ENCODE measurements at regions not wholly inside any gene's neighbourhood (a gene's known extent, or its start where the extent isn't known, plus 50 kb on each side); places are given as distances from the start of the nearest gene placed in this dataset.

DNA sequence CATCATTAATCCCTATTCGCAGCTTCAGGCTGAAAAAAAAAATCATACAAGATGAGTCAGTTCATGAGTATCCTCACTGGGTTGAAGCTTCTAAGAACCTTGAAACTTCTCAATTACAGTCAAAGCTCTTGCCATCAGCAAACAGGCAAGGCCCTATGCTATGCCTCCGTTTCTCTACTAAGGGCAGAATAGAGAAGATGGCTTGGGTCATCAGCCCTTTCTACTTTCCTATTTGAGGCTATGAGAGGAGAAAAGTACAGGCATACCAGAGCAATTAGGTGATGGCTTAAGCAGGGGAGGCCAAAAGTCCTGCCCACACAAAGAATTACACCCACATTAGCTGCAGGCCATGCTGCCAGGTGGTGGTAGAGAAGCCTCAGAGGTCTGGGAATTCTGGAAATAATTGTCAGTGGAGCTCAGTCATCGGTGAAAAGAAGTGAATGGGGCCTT is 89.0 kb downstream of the MRPL46 start:
- intact Hi-C loops (cut with DNase I) = no loop called here
- no peak for TF ChIP-seq CTCF (IDR thresholded peaks at IDR 0.05)
- DNase-seq (no peak), ATAC-seq (no peak)
- no peak overlapping the region for H3K4me3 ChIP-seq
- no peaks in the 10 kb centered on the region for H3K36me3 ChIP-seq
- H3K27ac ChIP-seq = no peak overlapping the region
- peaks cover 7% of the 10 kb centered on the region for H3K27me3 ChIP-seq (ENCODE audit: low read depth)
- H3K9me3 ChIP-seq = no peaks in the 10 kb centered on the region
- H3K4me1 ChIP-seq = no peaks in the 10 kb centered on the region

DNA sequence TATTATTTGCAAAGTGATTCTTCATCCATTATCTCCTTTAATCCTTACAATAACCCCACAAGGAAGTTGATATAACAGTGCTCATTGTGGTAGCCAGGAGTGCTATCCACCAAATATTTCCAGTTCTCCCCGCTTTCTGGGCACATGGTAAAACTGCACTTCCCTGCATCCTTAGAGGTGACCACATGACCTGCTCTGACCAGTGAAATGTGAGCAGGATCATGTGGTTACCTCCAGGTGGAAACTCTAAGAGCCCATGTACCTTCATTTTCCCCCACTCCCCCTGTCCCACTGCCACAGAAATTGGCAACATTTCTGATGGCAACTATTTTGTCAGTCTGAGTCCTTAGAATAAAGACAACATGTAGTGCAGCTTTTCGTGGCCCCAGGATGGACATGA is 89.7 kb downstream of the MRPL46 start:
- H3K27me3 ChIP-seq (ENCODE audit: low read depth) = peaks cover 7% of the 10 kb centered on the region
- no peak for ATAC-seq
- H3K4me1 ChIP-seq = no peaks in the 10 kb centered on the region
- no peaks in the 10 kb centered on the region for H3K36me3 ChIP-seq
- H3K4me3 ChIP-seq = no peak overlapping the region
- intact Hi-C loops (cut with DNase I) = no loop called here
- no peaks in the 10 kb centered on the region for H3K9me3 ChIP-seq
- no peak for DNase-seq
- H3K27ac ChIP-seq = no peak overlapping the region
- no peak for TF ChIP-seq CTCF (IDR thresholded peaks at IDR 0.05)

- Histone ChIP-seq H3K27me3 (ENCODE audit: low read depth) (peaks cover 7% of the 10 kb centered on the region), H3K4me1 (no peaks in the 10 kb centered on the region), H3K27ac (no peak overlapping the region), H3K4me3 (no peak overlapping the region), H3K9me3 (no peaks in the 10 kb centered on the region), H3K36me3 (no peaks in the 10 kb centered on the region)
- ATAC-seq (no peak), DNase-seq (no peak)
- TF ChIP-seq CTCF (IDR thresholded peaks at IDR 0.05) = no peak
- intact Hi-C loops (cut with DNase I) = no loop called here
These were observed 90.5 kb downstream of the MRPL46 start for GRCh38 chr15:88376574-88377174.

DNA sequence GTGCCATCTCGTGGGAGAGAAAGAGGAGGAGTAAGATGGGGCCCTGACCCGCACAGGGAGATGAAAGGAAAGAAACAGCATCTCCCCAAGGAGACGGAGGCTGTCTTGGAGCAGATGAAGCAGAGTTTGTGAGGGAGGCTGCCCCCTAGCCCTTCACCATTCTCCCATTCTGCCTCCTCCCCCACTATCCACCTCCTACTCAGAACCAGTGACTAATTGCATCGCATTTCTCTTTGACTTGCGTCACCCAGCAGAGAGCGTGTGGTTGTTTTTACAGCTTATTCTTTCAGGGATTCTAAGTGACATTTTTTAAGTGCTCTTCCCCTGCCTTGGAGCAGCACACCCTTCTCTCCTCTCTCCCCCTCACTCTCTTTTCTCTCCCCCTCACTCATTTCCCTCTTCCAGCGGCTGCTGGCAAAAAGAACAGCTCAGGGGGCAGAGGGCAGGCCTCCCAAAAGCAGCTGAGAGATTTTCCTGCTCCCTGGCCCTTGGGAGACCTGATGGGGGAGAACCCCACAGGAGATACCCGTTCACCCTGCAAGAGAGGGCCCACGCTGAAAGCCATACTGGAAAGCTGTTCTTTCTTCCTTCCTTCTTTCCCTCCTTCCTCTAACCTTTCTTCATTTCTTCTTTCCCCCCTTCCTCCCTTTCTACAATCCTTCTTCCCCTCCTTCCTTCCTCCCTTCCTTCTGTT is 91.8 kb downstream of the MRPL46 start:
- intact Hi-C loops (cut with DNase I) = no loop called here
- H3K36me3 ChIP-seq = no peaks in the 10 kb centered on the region
- no peak for DNase-seq
- no peaks in the 10 kb centered on the region for H3K4me1 ChIP-seq
- TF ChIP-seq CTCF (IDR thresholded peaks at IDR 0.05) = no peak
- no peak overlapping the region for H3K4me3 ChIP-seq
- ATAC-seq = no peak
- H3K27ac ChIP-seq = no peak overlapping the region
- no peaks in the 10 kb centered on the region for H3K9me3 ChIP-seq
- peaks cover 7% of the 10 kb centered on the region for H3K27me3 ChIP-seq (ENCODE audit: low read depth)

DNA sequence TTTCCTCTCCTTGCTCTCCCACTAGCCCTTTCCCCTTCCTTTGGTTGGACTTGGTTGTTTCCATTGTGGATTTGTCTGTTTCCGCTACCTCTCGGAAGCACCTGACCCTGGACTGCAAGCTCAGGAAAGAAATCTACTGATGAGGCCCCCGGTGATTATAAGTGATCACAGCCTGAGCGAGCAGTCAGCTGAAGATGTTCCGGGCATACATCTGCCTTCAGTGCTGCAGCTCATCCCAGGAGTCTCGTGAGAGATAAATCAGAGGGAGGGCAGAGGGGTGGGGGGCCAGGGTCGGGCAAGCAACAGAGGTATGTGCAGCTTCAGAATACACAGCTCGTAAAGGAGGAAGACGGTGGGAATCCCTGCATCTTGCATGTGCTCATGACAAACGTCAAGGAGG is 102.1 kb downstream of the MRPL46 start:
- H3K36me3 ChIP-seq = no peaks in the 10 kb centered on the region
- H3K4me1 ChIP-seq = no peaks in the 10 kb centered on the region
- TF ChIP-seq CTCF (IDR thresholded peaks at IDR 0.05) = no peak
- DNase-seq (no peak), ATAC-seq (no peak)
- intact Hi-C loops (cut with DNase I) = no loop called here
- peaks cover 6% of the 10 kb centered on the region for H3K27me3 ChIP-seq (ENCODE audit: low read depth)
- H3K27ac ChIP-seq = no peak overlapping the region
- no peak overlapping the region for H3K4me3 ChIP-seq
- H3K9me3 ChIP-seq = no peaks in the 10 kb centered on the region

Data from lower lobe of right lung (tissue), 2 donors.